ENCODE measurements at regions not wholly inside any gene's neighbourhood (a gene's known extent, or its start where the extent isn't known, plus 50 kb on each side); places are given as distances from the start of the nearest gene placed in this dataset.
A peak's percentile ranks its signal among the peaks of the same experiment; 100 is the strongest.

GRCh38 chr6:95856876-95857364 is 158.9 kb upstream of the FUT9 start:
- DNase-seq (no peak), ATAC-seq (no peak)
- 74 to 78% methylated on average over 7 of the region's 7 CpGs for WGBS, 2 donors
- H3K9me3 ChIP-seq: no peaks in the 10 kb centered on the region
- intact Hi-C loops (cut with DNase I): no loop called here
- TF ChIP-seq POLR2A (IDR thresholded peaks at IDR 0.05) (no peak), CTCF (IDR thresholded peaks at IDR 0.05) (no peak)
- H3K27me3 ChIP-seq: no peaks in the 10 kb centered on the region
- H3K4me1 ChIP-seq: no peaks in the 10 kb centered on the region
- no peaks in the 10 kb centered on the region for H3K36me3 ChIP-seq (replicated peaks in 1 of 2; ENCODE audit: insufficient read depth in 1 of 2, low read depth in 2 of 2)
- no peak overlapping the region for H3K27ac ChIP-seq
- H3K4me3 ChIP-seq: no peak overlapping the region

GRCh38 chr6:95865857-95866256 is 149.9 kb upstream of the FUT9 start:
- DNase-seq (no peak), ATAC-seq (no peak)
- TF ChIP-seq POLR2A (IDR thresholded peaks at IDR 0.05) (no peak), CTCF (IDR thresholded peaks at IDR 0.05) (no peak)
- Histone ChIP-seq H3K27ac (no peak overlapping the region), H3K27me3 (no peaks in the 10 kb centered on the region), H3K4me1 (no peaks in the 10 kb centered on the region), H3K4me3 (no peak overlapping the region), H3K36me3 (replicated peaks in 1 of 2; ENCODE audit: insufficient read depth in 1 of 2, low read depth in 2 of 2) (no peaks in the 10 kb centered on the region), H3K9me3 (no peaks in the 10 kb centered on the region)
- intact Hi-C loops (cut with DNase I): no loop called here

- 22% methylated on average over 7 of the region's 7 CpGs for WGBS, 2 donors
- H3K36me3 ChIP-seq (replicated peaks in 1 of 2; ENCODE audit: insufficient read depth in 1 of 2, low read depth in 2 of 2): no peaks in the 10 kb centered on the region
- intact Hi-C loops (cut with DNase I): no loop called here
- H3K4me3 ChIP-seq: no peak overlapping the region
- peak; percentile 40 for ATAC-seq
- H3K27me3 ChIP-seq: no peaks in the 10 kb centered on the region
- H3K4me1 ChIP-seq: no peaks in the 10 kb centered on the region
- DNase-seq: peak; percentile 24 to 60 (median 42)
- peak in 6 of 7 experiments; percentile 33 to 56 (median 48) for TF ChIP-seq CTCF (IDR thresholded peaks at IDR 0.05)
- TF ChIP-seq POLR2A (IDR thresholded peaks at IDR 0.05): no peak
- no peak overlapping the region for H3K27ac ChIP-seq
- H3K9me3 ChIP-seq: no peaks in the 10 kb centered on the region
Measured at GRCh38 chr6:95866732-95867131, 149.0 kb upstream of the FUT9 start.

- no peaks in the 10 kb centered on the region for H3K4me1 ChIP-seq
- DNase-seq: no peak
- no peaks in the 10 kb centered on the region for H3K36me3 ChIP-seq (replicated peaks in 1 of 2; ENCODE audit: insufficient read depth in 1 of 2, low read depth in 2 of 2)
- WGBS, 2 donors: 32 to 34% methylated on average over 5 of the region's 5 CpGs
- no peaks in the 10 kb centered on the region for H3K27me3 ChIP-seq
- no peak overlapping the region for H3K27ac ChIP-seq
- H3K9me3 ChIP-seq: no peaks in the 10 kb centered on the region
- no peak for ATAC-seq
- intact Hi-C loops (cut with DNase I): no loop called here
- TF ChIP-seq POLR2A (IDR thresholded peaks at IDR 0.05): no peak
- TF ChIP-seq CTCF (IDR thresholded peaks at IDR 0.05): no peak
- H3K4me3 ChIP-seq: no peak overlapping the region
Measured at GRCh38 chr6:95867205-95867604, 148.6 kb upstream of the FUT9 start.

- Histone ChIP-seq H3K4me1 (no peaks in the 10 kb centered on the region), H3K27ac (no peak overlapping the region), H3K4me3 (no peak overlapping the region), H3K36me3 (replicated peaks in 1 of 2; ENCODE audit: insufficient read depth in 1 of 2, low read depth in 2 of 2) (no peaks in the 10 kb centered on the region), H3K27me3 (no peaks in the 10 kb centered on the region), H3K9me3 (no peaks in the 10 kb centered on the region)
- WGBS, 2 donors: 20 to 26% methylated on average over 1 of the region's 1 CpG
- TF ChIP-seq POLR2A (IDR thresholded peaks at IDR 0.05) (no peak), CTCF (IDR thresholded peaks at IDR 0.05) (no peak)
- intact Hi-C loops (cut with DNase I): no loop called here
- ATAC-seq (no peak), DNase-seq (no peak)
Measured at GRCh38 chr6:95877480-95877879, 138.3 kb upstream of the FUT9 start.

Measured in body of pancreas (tissue), 4 donors.